Tibial nerve (tissue), 4 donors: ENCODE measurements at regions not wholly inside any gene's neighbourhood (a gene's known extent, or its start where the extent isn't known, plus 50 kb on each side); places are given as distances from the start of the nearest gene placed in this dataset.

Source experiments
- EP300 ChIP-seq, 2 donors: sonication (generic); formaldehyde crosslinking; IDR thresholded peaks; one replicate each; pipeline ENCODE4 v1.6.1; 2017; ENCODE audit warnings: antibody characterized with exemption in 2 of 2, mild to moderate bottlenecking in 1 of 2
- POLR2A ChIP-seq, 2 donors: fragments of 450-650 bp; IDR thresholded peaks; one replicate each; pipeline ENCODE4 v1.6.1; 2017; ENCODE audit warnings: antibody characterized with exemption in 2 of 2, mild to moderate bottlenecking in 2 of 2, moderate library complexity in 2 of 2
- TF ChIP-seq, protein P1 (sequence below), 5 experiments: fragments of 200-600 bp in 3 of 5; fragments of 450-650 bp in 2 of 5; sonication (generic) in 3 of 5; IDR thresholded peaks; one replicate each; pipeline ENCODE4 v1.5.1; 2016 to 2019; ENCODE audit warnings: antibody characterized with exemption in 5 of 5, mild to moderate bottlenecking in 3 of 5, moderate library complexity in 2 of 5

DNA sequence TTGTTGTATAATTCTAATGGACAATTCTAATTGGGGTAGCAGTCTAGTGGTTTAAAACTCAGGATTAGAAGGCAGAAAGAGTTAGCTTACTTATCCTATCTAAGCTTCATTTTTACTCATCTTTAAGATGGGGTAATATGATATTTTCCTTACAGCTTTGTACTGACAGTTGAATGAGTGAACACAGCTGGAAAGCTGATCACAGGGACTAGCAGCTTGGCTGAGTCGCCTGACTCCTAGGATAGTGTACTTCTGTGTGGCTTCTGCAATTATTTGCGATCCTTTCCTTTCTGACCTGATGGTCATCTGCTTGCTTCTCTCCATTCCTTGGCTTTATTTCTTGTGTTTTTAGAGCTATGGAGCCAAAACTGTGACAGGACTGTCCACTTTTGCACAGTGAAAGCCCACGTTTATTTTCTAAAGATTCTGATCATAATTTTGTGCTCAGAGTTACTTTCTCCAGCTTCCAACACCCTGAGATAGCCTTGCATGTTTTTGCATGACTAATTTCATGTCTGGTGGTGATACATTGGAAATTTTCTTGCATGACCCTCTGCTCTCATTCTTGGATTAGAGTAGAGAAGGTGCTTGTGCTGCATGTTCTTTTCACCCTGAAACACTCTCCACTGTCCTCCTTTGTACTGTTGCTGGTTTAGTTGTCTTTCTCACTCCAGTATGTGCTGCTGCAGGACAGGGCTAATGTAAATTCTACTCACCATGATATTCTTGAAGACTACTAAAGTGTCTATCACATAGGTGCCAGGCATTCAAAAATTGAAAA is 377.0 kb upstream of the ATP2B1 start:
- TF ChIP-seq, protein P1, sequence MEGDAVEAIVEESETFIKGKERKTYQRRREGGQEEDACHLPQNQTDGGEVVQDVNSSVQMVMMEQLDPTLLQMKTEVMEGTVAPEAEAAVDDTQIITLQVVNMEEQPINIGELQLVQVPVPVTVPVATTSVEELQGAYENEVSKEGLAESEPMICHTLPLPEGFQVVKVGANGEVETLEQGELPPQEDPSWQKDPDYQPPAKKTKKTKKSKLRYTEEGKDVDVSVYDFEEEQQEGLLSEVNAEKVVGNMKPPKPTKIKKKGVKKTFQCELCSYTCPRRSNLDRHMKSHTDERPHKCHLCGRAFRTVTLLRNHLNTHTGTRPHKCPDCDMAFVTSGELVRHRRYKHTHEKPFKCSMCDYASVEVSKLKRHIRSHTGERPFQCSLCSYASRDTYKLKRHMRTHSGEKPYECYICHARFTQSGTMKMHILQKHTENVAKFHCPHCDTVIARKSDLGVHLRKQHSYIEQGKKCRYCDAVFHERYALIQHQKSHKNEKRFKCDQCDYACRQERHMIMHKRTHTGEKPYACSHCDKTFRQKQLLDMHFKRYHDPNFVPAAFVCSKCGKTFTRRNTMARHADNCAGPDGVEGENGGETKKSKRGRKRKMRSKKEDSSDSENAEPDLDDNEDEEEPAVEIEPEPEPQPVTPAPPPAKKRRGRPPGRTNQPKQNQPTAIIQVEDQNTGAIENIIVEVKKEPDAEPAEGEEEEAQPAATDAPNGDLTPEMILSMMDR (IDR thresholded peaks at IDR 0.05), result no peak
- no peak for TF ChIP-seq EP300 (IDR thresholded peaks at IDR 0.05)
- TF ChIP-seq POLR2A (IDR thresholded peaks at IDR 0.05), result no peak
